Right lobe of liver (tissue), 4 donors: ENCODE measurements at regions not wholly inside any gene's neighbourhood (a gene's known extent, or its start where the extent isn't known, plus 50 kb on each side); places are given as distances from the start of the nearest gene placed in this dataset.

Experiments
- POLR2A ChIP-seq: fragments of 450-650 bp; IDR thresholded peaks from one replicate; pipeline ENCODE4 v1.6.1; 2017; ENCODE audit warnings: antibody characterized with exemption, mild to moderate bottlenecking
- TF ChIP-seq, protein P1 (sequence below), 4 donors: fragments of 200-600 bp in 3 of 4; fragments of 450-650 bp in 1 of 4; IDR thresholded peaks; one replicate each; pipeline versions ENCODE4 v1.5.1 to v1.8.0; 2016 to 2022; ENCODE audit warnings: antibody characterized with exemption in 4 of 4, mild to moderate bottlenecking in 2 of 4
- donor health status: DM: no; HTN: no; CAD: no.
- donor health status: DM: no; HTN: no; CAD: no.
- donor health status: DM: no; HTN: yes; CAD: no.

DNA sequence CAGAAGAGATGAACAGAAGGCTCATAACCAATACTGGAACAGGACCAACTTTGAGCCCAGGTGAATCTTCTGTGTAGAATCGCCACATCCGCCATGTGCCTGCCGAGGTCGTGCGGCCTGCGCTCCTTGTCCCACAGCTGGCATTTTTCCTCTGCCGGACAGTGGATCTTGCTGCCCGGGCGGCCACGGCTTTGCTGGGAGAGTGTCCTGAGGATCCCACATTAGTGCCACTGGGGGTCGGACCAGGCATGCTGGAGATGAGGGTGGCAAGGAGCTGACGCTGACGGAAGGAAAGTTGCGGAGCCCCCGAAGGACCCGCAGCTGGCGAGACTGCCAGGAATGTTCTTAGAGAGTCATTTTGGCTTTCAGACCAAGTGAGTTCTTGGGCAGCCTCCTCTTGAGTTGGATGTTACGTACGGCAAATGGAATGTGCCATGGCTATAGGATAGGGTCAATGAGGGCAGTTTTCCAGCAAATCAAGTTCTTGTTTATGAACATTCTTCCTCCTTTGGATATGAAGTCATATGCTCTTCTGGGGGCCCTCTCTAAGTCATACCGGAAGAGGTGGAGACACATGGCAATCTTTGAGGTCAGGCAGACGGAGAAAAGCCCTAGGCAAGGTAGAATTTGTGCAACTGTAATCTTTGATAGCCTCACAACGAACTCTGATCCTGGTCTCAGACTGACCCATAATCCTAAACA lies 57.4 kb upstream of the NUP160 start:
- TF ChIP-seq POLR2A: no peak
- TF ChIP-seq, protein P1, sequence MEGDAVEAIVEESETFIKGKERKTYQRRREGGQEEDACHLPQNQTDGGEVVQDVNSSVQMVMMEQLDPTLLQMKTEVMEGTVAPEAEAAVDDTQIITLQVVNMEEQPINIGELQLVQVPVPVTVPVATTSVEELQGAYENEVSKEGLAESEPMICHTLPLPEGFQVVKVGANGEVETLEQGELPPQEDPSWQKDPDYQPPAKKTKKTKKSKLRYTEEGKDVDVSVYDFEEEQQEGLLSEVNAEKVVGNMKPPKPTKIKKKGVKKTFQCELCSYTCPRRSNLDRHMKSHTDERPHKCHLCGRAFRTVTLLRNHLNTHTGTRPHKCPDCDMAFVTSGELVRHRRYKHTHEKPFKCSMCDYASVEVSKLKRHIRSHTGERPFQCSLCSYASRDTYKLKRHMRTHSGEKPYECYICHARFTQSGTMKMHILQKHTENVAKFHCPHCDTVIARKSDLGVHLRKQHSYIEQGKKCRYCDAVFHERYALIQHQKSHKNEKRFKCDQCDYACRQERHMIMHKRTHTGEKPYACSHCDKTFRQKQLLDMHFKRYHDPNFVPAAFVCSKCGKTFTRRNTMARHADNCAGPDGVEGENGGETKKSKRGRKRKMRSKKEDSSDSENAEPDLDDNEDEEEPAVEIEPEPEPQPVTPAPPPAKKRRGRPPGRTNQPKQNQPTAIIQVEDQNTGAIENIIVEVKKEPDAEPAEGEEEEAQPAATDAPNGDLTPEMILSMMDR (IDR thresholded peaks at IDR 0.05): no peak
